ENCODE measurements at regions not wholly inside any gene's neighbourhood (a gene's known extent, or its start where the extent isn't known, plus 50 kb on each side); places are given as distances from the start of the nearest gene placed in this dataset.

GRCh38 chr12:74915718-74916117 lies 293.9 kb downstream of the KCNC2 start:
- Histone ChIP-seq H3K4me3 (ENCODE audit: low read depth, low read length) (no peak overlapping the region), H3K79me1 (ENCODE audit: low read length) (no peaks in the 10 kb centered on the region), H3K4ac (ENCODE audit: low read depth, low read length) (no peak overlapping the region), H3K9ac (ENCODE audit: low read length) (no peak overlapping the region), H3K79me2 (ENCODE audit: control insufficient read depth, insufficient read depth, low read length, poor library complexity) (no peaks in the 10 kb centered on the region), H4K8ac (ENCODE audit: low read depth, low read length) (no peak overlapping the region), H3K14ac (ENCODE audit: low read length) (no peak overlapping the region), H3K9me3 (ENCODE audit: insufficient read depth, low read depth, low read length) (no peaks in the 10 kb centered on the region), H2AK5ac (ENCODE audit: low read length) (no peak overlapping the region), H2BK120ac (ENCODE audit: insufficient read depth, low read length, poor library complexity) (no peak overlapping the region), H2BK5ac (ENCODE audit: low read depth, low read length, poor library complexity) (no peak overlapping the region), H3K23ac (ENCODE audit: low read length) (no peak overlapping the region), H4K91ac (ENCODE audit: low read depth, low read length) (no peak overlapping the region), H2BK12ac (ENCODE audit: low read length) (no peak overlapping the region), H2AFZ (ENCODE audit: insufficient read depth, low read length, poor library complexity) (no peak overlapping the region), H4K12ac (ENCODE audit: low read depth, low read length) (no peak overlapping the region), H3K18ac (ENCODE audit: low read length) (no peak overlapping the region), H3K27ac (ENCODE audit: low read depth, low read length) (no peak overlapping the region), H3K4me2 (ENCODE audit: low read length) (no peak overlapping the region), H3K36me3 (ENCODE audit: control insufficient read depth in 1 of 2, insufficient read depth in 2 of 2, low read length in 2 of 2) (no peaks in the 10 kb centered on the region), H3K4me1 (ENCODE audit: control insufficient read depth in 1 of 2, insufficient read depth in 2 of 2, low read length in 2 of 2) (no peaks in the 10 kb centered on the region), H3K27me3 (ENCODE audit: insufficient read depth, low read length) (no peaks in the 10 kb centered on the region)
- DNase-seq, result no peak

GRCh38 chr12:74917743-74918142 lies 291.9 kb downstream of the KCNC2 start:
- Histone ChIP-seq H3K36me3 (ENCODE audit: control insufficient read depth in 1 of 2, insufficient read depth in 2 of 2, low read length in 2 of 2) (no peaks in the 10 kb centered on the region), H3K4me3 (ENCODE audit: low read depth, low read length) (no peak overlapping the region), H3K79me2 (ENCODE audit: control insufficient read depth, insufficient read depth, low read length, poor library complexity) (no peaks in the 10 kb centered on the region), H3K79me1 (ENCODE audit: low read length) (no peaks in the 10 kb centered on the region), H3K23ac (ENCODE audit: low read length) (no peak overlapping the region), H3K4me1 (ENCODE audit: control insufficient read depth in 1 of 2, insufficient read depth in 2 of 2, low read length in 2 of 2) (no peaks in the 10 kb centered on the region), H3K9me3 (ENCODE audit: insufficient read depth, low read depth, low read length) (no peaks in the 10 kb centered on the region), H2BK12ac (ENCODE audit: low read length) (no peak overlapping the region), H3K4ac (ENCODE audit: low read depth, low read length) (no peak overlapping the region), H3K4me2 (ENCODE audit: low read length) (no peak overlapping the region), H3K27me3 (ENCODE audit: insufficient read depth, low read length) (no peaks in the 10 kb centered on the region), H3K14ac (ENCODE audit: low read length) (no peak overlapping the region), H2AFZ (ENCODE audit: insufficient read depth, low read length, poor library complexity) (no peak overlapping the region), H4K8ac (ENCODE audit: low read depth, low read length) (no peak overlapping the region), H2BK5ac (ENCODE audit: low read depth, low read length, poor library complexity) (no peak overlapping the region), H2AK5ac (ENCODE audit: low read length) (no peak overlapping the region), H2BK120ac (ENCODE audit: insufficient read depth, low read length, poor library complexity) (no peak overlapping the region), H3K9ac (ENCODE audit: low read length) (no peak overlapping the region), H4K12ac (ENCODE audit: low read depth, low read length) (no peak overlapping the region), H3K27ac (ENCODE audit: low read depth, low read length) (no peak overlapping the region), H3K18ac (ENCODE audit: low read length) (no peak overlapping the region), H4K91ac (ENCODE audit: low read depth, low read length) (no peak overlapping the region)
- DNase-seq, result no peak

GRCh38 chr12:74918291-74918690 lies 291.3 kb downstream of the KCNC2 start:
- Histone ChIP-seq H3K27ac (ENCODE audit: low read depth, low read length) (no peak overlapping the region), H3K4me2 (ENCODE audit: low read length) (no peak overlapping the region), H4K91ac (ENCODE audit: low read depth, low read length) (no peak overlapping the region), H2AFZ (ENCODE audit: insufficient read depth, low read length, poor library complexity) (no peak overlapping the region), H4K8ac (ENCODE audit: low read depth, low read length) (no peak overlapping the region), H3K27me3 (ENCODE audit: insufficient read depth, low read length) (no peaks in the 10 kb centered on the region), H3K9ac (ENCODE audit: low read length) (no peak overlapping the region), H3K4me1 (ENCODE audit: control insufficient read depth in 1 of 2, insufficient read depth in 2 of 2, low read length in 2 of 2) (no peaks in the 10 kb centered on the region), H3K4me3 (ENCODE audit: low read depth, low read length) (no peak overlapping the region), H2BK12ac (ENCODE audit: low read length) (no peak overlapping the region), H3K23ac (ENCODE audit: low read length) (no peak overlapping the region), H3K18ac (ENCODE audit: low read length) (no peak overlapping the region), H2BK120ac (ENCODE audit: insufficient read depth, low read length, poor library complexity) (no peak overlapping the region), H3K79me2 (ENCODE audit: control insufficient read depth, insufficient read depth, low read length, poor library complexity) (no peaks in the 10 kb centered on the region), H2BK5ac (ENCODE audit: low read depth, low read length, poor library complexity) (no peak overlapping the region), H3K36me3 (ENCODE audit: control insufficient read depth in 1 of 2, insufficient read depth in 2 of 2, low read length in 2 of 2) (no peaks in the 10 kb centered on the region), H4K12ac (ENCODE audit: low read depth, low read length) (no peak overlapping the region), H3K9me3 (ENCODE audit: insufficient read depth, low read depth, low read length) (no peaks in the 10 kb centered on the region), H3K79me1 (ENCODE audit: low read length) (no peaks in the 10 kb centered on the region), H2AK5ac (ENCODE audit: low read length) (no peak overlapping the region), H3K4ac (ENCODE audit: low read depth, low read length) (no peak overlapping the region), H3K14ac (ENCODE audit: low read length) (no peak overlapping the region)
- DNase-seq, result no peak
- WGBS (ENCODE audit: extremely low coverage, insufficient coverage, insufficient read length), result no CpG with 5 or more reads among the region's 1 CpG

GRCh38 chr12:74922117-74922516 lies 287.5 kb downstream of the KCNC2 start:
- no peak overlapping the region for H3K18ac ChIP-seq (ENCODE audit: low read length)
- DNase-seq, result no peak
- no peak overlapping the region for H3K27ac ChIP-seq (ENCODE audit: low read depth, low read length)
- no peaks in the 10 kb centered on the region for H3K27me3 ChIP-seq (ENCODE audit: insufficient read depth, low read length)
- H2AFZ ChIP-seq (ENCODE audit: insufficient read depth, low read length, poor library complexity), result no peak overlapping the region
- no peak overlapping the region for H3K23ac ChIP-seq (ENCODE audit: low read length)
- H3K4ac ChIP-seq (ENCODE audit: low read depth, low read length), result no peak overlapping the region
- H3K9me3 ChIP-seq (ENCODE audit: insufficient read depth, low read depth, low read length), result no peaks in the 10 kb centered on the region
- no peak overlapping the region for H3K9ac ChIP-seq (ENCODE audit: low read length)
- H2AK5ac ChIP-seq (ENCODE audit: low read length), result no peak overlapping the region
- no peaks in the 10 kb centered on the region for H3K79me2 ChIP-seq (ENCODE audit: control insufficient read depth, insufficient read depth, low read length, poor library complexity)
- no peak overlapping the region for H2BK5ac ChIP-seq (ENCODE audit: low read depth, low read length, poor library complexity)
- no peak overlapping the region for H2BK12ac ChIP-seq (ENCODE audit: low read length)
- no peaks in the 10 kb centered on the region for H3K36me3 ChIP-seq (ENCODE audit: control insufficient read depth in 1 of 2, insufficient read depth in 2 of 2, low read length in 2 of 2)
- H3K14ac ChIP-seq (ENCODE audit: low read length), result no peak overlapping the region
- H4K12ac ChIP-seq (ENCODE audit: low read depth, low read length), result no peak overlapping the region
- H3K4me2 ChIP-seq (ENCODE audit: low read length), result no peak overlapping the region
- no peak overlapping the region for H3K4me3 ChIP-seq (ENCODE audit: low read depth, low read length)
- WGBS (ENCODE audit: extremely low coverage, insufficient coverage, insufficient read length), result no CpG with 5 or more reads among the region's 1 CpG
- no peaks in the 10 kb centered on the region for H3K4me1 ChIP-seq (ENCODE audit: control insufficient read depth in 1 of 2, insufficient read depth in 2 of 2, low read length in 2 of 2)
- H4K91ac ChIP-seq (ENCODE audit: low read depth, low read length), result no peak overlapping the region
- H2BK120ac ChIP-seq (ENCODE audit: insufficient read depth, low read length, poor library complexity), result no peak overlapping the region
- no peak overlapping the region for H4K8ac ChIP-seq (ENCODE audit: low read depth, low read length)
- no peaks in the 10 kb centered on the region for H3K79me1 ChIP-seq (ENCODE audit: low read length)

GRCh38 chr12:74922642-74923041 lies 287.0 kb downstream of the KCNC2 start:
- Histone ChIP-seq H2BK120ac (ENCODE audit: insufficient read depth, low read length, poor library complexity) (no peak overlapping the region), H3K4ac (ENCODE audit: low read depth, low read length) (no peak overlapping the region), H3K9ac (ENCODE audit: low read length) (no peak overlapping the region), H3K14ac (ENCODE audit: low read length) (no peak overlapping the region), H3K4me2 (ENCODE audit: low read length) (no peak overlapping the region), H3K4me3 (ENCODE audit: low read depth, low read length) (no peak overlapping the region), H4K91ac (ENCODE audit: low read depth, low read length) (no peak overlapping the region), H4K12ac (ENCODE audit: low read depth, low read length) (no peak overlapping the region), H4K8ac (ENCODE audit: low read depth, low read length) (no peak overlapping the region), H2AK5ac (ENCODE audit: low read length) (no peak overlapping the region), H3K9me3 (ENCODE audit: insufficient read depth, low read depth, low read length) (no peaks in the 10 kb centered on the region), H3K79me1 (ENCODE audit: low read length) (no peaks in the 10 kb centered on the region), H3K27me3 (ENCODE audit: insufficient read depth, low read length) (no peaks in the 10 kb centered on the region), H3K27ac (ENCODE audit: low read depth, low read length) (no peak overlapping the region), H2BK12ac (ENCODE audit: low read length) (no peak overlapping the region), H2AFZ (ENCODE audit: insufficient read depth, low read length, poor library complexity) (no peak overlapping the region), H3K23ac (ENCODE audit: low read length) (no peak overlapping the region), H3K18ac (ENCODE audit: low read length) (no peak overlapping the region), H3K79me2 (ENCODE audit: control insufficient read depth, insufficient read depth, low read length, poor library complexity) (no peaks in the 10 kb centered on the region), H3K36me3 (ENCODE audit: control insufficient read depth in 1 of 2, insufficient read depth in 2 of 2, low read length in 2 of 2) (no peaks in the 10 kb centered on the region), H3K4me1 (ENCODE audit: control insufficient read depth in 1 of 2, insufficient read depth in 2 of 2, low read length in 2 of 2) (no peaks in the 10 kb centered on the region), H2BK5ac (ENCODE audit: low read depth, low read length, poor library complexity) (no peak overlapping the region)
- DNase-seq, result no peak
- WGBS (ENCODE audit: extremely low coverage, insufficient coverage, insufficient read length), result no CpG with 5 or more reads among the region's 1 CpG
